ENCODE measurements at regions not wholly inside any gene's neighbourhood (a gene's known extent, or its start where the extent isn't known, plus 50 kb on each side); places are given as distances from the start of the nearest gene placed in this dataset.

DNA sequence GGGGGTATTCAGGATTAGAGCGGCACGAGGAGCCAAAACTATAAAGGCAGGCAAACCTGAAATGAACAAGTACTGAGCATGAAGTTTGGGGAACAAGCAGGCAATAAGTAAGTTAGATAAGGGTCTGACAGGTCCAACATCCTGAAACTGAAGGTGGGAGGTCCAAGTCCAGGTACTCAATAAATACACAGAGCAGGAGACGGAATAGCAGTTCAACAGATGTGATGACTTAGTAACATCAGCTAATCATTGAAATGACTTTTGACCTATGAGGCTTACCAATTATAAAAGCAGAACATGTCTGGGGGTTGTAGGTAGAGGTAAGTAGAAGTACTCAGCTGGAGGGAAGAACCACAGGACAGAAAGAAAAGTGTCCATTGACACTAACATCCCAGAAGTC is 132.8 kb upstream of the PDZRN3 start:
- Mint-ChIP-seq H3K27ac (ENCODE audit: unreplicated experiment) (no peak overlapping the region), H3K27me3 (ENCODE audit: low read depth) (no peaks in the 10 kb centered on the region), H3K9me3 (no peaks in the 10 kb centered on the region), H3K36me3 (ENCODE audit: low read depth) (no peaks in the 10 kb centered on the region), H3K4me1 (peaks cover 4% of the 10 kb centered on the region), H3K4me3 (no peak overlapping the region)
- TF ChIP-seq, protein P1, sequence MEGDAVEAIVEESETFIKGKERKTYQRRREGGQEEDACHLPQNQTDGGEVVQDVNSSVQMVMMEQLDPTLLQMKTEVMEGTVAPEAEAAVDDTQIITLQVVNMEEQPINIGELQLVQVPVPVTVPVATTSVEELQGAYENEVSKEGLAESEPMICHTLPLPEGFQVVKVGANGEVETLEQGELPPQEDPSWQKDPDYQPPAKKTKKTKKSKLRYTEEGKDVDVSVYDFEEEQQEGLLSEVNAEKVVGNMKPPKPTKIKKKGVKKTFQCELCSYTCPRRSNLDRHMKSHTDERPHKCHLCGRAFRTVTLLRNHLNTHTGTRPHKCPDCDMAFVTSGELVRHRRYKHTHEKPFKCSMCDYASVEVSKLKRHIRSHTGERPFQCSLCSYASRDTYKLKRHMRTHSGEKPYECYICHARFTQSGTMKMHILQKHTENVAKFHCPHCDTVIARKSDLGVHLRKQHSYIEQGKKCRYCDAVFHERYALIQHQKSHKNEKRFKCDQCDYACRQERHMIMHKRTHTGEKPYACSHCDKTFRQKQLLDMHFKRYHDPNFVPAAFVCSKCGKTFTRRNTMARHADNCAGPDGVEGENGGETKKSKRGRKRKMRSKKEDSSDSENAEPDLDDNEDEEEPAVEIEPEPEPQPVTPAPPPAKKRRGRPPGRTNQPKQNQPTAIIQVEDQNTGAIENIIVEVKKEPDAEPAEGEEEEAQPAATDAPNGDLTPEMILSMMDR (conservative IDR thresholded peaks at IDR 0.05): no peak
- DNase-seq (ENCODE audit: low read depth, low spot score): no peak

DNA sequence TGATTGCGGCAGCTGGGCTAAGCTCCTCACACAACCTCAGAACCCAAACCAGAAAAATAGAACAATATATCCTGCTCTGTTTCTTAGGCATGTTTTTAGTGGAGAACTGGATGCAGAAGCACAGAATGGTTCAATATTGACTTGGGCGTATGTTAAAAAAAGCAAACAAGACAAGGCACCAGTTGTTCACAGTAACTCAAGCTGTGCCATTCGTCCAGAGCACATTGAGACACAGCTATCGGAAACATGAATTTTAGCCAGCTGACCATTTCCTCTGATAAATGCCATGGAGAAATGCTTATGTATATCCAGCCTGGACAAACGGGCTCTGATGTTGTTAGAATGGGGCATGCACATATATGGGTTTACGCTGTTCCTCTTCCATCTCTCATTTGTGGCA is 129.2 kb upstream of the PDZRN3 start:
- Mint-ChIP-seq H3K27ac (ENCODE audit: unreplicated experiment) (no peak overlapping the region), H3K4me3 (no peak overlapping the region), H3K36me3 (ENCODE audit: low read depth) (no peaks in the 10 kb centered on the region), H3K9me3 (no peaks in the 10 kb centered on the region), H3K27me3 (ENCODE audit: low read depth) (no peaks in the 10 kb centered on the region), H3K4me1 (peaks cover 4% of the 10 kb centered on the region)
- DNase-seq (ENCODE audit: low read depth, low spot score): no peak
- TF ChIP-seq, protein P1 (conservative IDR thresholded peaks at IDR 0.05): no peak

DNA sequence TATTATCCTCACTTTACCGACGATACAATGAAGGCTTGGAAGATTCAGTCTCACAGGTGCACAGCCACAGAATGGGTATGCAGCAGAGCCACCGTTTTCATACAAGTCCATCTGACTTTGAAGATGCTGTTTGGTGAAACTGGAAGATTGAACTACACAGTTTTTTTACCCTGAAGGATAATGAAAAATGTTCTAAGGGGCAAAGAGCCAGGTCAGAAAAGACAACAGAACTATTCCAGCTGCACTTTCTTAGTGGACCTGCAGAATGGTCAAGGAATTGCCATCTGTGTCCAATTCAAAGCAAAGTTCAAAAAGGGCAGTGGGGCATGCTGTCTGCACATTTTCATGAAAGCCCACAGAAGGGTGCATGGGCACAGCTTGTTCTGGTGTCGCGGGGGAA is 127.6 kb upstream of the PDZRN3 start:
- no peaks in the 10 kb centered on the region for H3K27me3 Mint-ChIP-seq (ENCODE audit: low read depth)
- H3K4me3 Mint-ChIP-seq: no peak overlapping the region
- H3K36me3 Mint-ChIP-seq (ENCODE audit: low read depth): no peaks in the 10 kb centered on the region
- no peak overlapping the region for H3K27ac Mint-ChIP-seq (ENCODE audit: unreplicated experiment)
- DNase-seq (ENCODE audit: low read depth, low spot score): no peak
- H3K4me1 Mint-ChIP-seq: peaks cover 4% of the 10 kb centered on the region
- H3K9me3 Mint-ChIP-seq: no peaks in the 10 kb centered on the region
- TF ChIP-seq, protein P1 (conservative IDR thresholded peaks at IDR 0.05): no peak

DNA sequence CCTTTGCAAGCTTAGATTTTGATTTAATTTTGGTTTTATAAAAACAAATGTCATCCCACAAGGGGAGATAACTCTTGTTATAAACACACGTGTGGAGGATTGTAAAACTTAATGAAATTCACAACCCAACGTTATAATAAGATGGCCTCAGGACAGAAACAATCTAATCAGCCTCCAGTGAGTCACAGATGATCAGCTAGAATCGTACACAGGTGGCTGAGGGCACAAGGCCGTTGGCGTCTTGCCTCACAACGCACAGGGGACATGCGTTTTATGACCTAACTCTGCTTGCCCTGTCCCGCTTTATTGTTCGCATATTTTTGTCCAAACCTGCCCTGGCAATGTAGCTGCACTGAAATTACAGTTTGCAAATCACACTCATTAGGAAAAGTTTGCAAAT is 121.9 kb upstream of the PDZRN3 start:
- no peak overlapping the region for H3K4me3 Mint-ChIP-seq
- no peaks in the 10 kb centered on the region for H3K27me3 Mint-ChIP-seq (ENCODE audit: low read depth)
- H3K9me3 Mint-ChIP-seq: no peaks in the 10 kb centered on the region
- no peaks in the 10 kb centered on the region for H3K4me1 Mint-ChIP-seq
- H3K27ac Mint-ChIP-seq (ENCODE audit: unreplicated experiment): no peak overlapping the region
- TF ChIP-seq, protein P1 (conservative IDR thresholded peaks at IDR 0.05): no peak
- no peaks in the 10 kb centered on the region for H3K36me3 Mint-ChIP-seq (ENCODE audit: low read depth)
- no peak for DNase-seq (ENCODE audit: low read depth, low spot score)

DNA sequence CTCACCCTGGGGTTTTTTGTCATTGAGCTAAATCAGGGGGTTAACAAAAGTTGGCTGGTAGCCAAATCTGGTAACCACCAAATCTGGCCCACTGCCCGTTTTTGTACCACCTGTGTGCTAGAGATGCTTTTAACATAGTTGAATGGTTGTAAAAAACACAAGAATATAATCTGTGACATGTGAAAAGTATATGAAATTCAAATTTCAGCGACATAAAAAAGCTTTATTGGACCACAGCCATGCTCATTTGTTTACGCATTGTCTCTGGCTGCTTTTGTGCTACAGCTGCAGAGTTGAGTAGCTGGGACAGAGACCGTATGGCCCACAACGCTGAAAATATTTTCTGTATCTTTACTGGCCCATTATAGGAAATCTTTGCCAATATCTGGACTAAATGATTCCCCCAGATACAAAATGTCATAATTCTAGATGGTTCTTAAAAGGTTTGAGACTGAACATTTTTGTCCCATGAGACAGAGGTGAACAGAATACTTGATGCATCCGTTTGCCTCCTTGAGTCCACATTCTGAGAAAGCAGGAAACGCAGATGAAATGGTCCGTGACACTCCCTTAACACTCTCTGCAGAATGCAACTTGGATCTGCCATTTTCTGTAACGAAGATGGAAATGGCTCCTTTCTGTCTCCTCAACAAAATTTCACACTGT is 120.9 kb upstream of the PDZRN3 start:
- Mint-ChIP-seq H3K4me3 (no peak overlapping the region), H3K4me1 (no peaks in the 10 kb centered on the region), H3K27ac (ENCODE audit: unreplicated experiment) (no peak overlapping the region), H3K9me3 (no peaks in the 10 kb centered on the region), H3K27me3 (ENCODE audit: low read depth) (no peaks in the 10 kb centered on the region), H3K36me3 (ENCODE audit: low read depth) (no peaks in the 10 kb centered on the region)
- TF ChIP-seq, protein P1 (conservative IDR thresholded peaks at IDR 0.05): no peak
- no peak for DNase-seq (ENCODE audit: low read depth, low spot score)
